Spleen (tissue), 11 donors: ENCODE measurements at regions not wholly inside any gene's neighbourhood (a gene's known extent, or its start where the extent isn't known, plus 50 kb on each side); places are given as distances from the start of the nearest gene placed in this dataset.

Experiments
- DNase-seq: peaks from one replicate; pipeline ENCODE4 v3.0.0-alpha.2; 2020
- H3K27ac ChIP-seq, 8 donors: fragments of 200-600 bp; sonication (generic) in 7 of 8; 1 replicate in 4 of 8; 2 replicates in 4 of 8; pipeline versions ENCODE4 v1.5.0 to v1.8.0; 2016 to 2021; ENCODE audit warnings: inconsistent platforms in 4 of 8, mild to moderate bottlenecking in 4 of 8, moderate library complexity in 1 of 8
- H3K27me3 ChIP-seq, 7 donors: fragments of 200-600 bp; sonication (generic) in 6 of 7; replicated peaks in 1 of 7; 1 replicate in 4 of 7; 2 replicates in 3 of 7; pipeline versions ENCODE4 v1.5.0 to v1.8.0; 2016 to 2021; ENCODE audit warnings: inconsistent platforms in 3 of 7, mild to moderate bottlenecking in 1 of 7
- H3K36me3 ChIP-seq, 6 donors: fragments of 200-600 bp; sonication (generic) in 5 of 6; 1 replicate in 4 of 6; 2 replicates in 2 of 6; pipeline versions ENCODE4 v1.5.0 to v1.8.0; 2016 to 2021; ENCODE audit warnings: inconsistent platforms in 2 of 6
- H3K4me1 ChIP-seq, 6 donors: fragments of 200-600 bp; sonication (generic) in 5 of 6; 1 replicate in 3 of 6; 2 replicates in 3 of 6; pipeline versions ENCODE4 v1.5.0 to v1.8.0; 2016 to 2021; ENCODE audit warnings: inconsistent platforms in 3 of 6
- H3K4me3 ChIP-seq, 8 donors: fragments of 200-600 bp; sonication (generic) in 7 of 8; 1 replicate in 4 of 8; 2 replicates in 4 of 8; pipeline versions ENCODE4 v1.5.0 to v1.8.0; 2016 to 2021; ENCODE audit warnings: inconsistent platforms in 4 of 8, mild to moderate bottlenecking in 4 of 8, moderate library complexity in 2 of 8
- H3K9me3 ChIP-seq, 8 donors: fragments of 200-600 bp; sonication (generic) in 7 of 8; 1 replicate in 4 of 8; 2 replicates in 4 of 8; pipeline versions ENCODE4 v1.5.0 to v1.8.0; 2016 to 2021; ENCODE audit warnings: inconsistent platforms in 4 of 8
- CTCF ChIP-seq, 11 experiments: fragments of 200-600 bp in 7 of 11; fragments of 450-650 bp in 4 of 11; sonication (generic) in 4 of 11; IDR thresholded peaks in 8 of 11; conservative IDR thresholded peaks in 3 of 11; 1 replicate in 7 of 11; 2 replicates in 4 of 11; pipeline versions ENCODE4 v1.4.0 to v1.8.0; 2016 to 2021; ENCODE audit warnings: antibody characterized with exemption in 11 of 11, inconsistent platforms in 4 of 11, mild to moderate bottlenecking in 1 of 11
- POLR2A ChIP-seq, 3 donors: fragments of 450-650 bp; IDR thresholded peaks; one replicate each; pipeline ENCODE4 v1.5.1; 2017; ENCODE audit warnings: antibody characterized with exemption in 3 of 3, mild to moderate bottlenecking in 1 of 3
- POLR2AphosphoS5 ChIP-seq, 3 donors: sonication (generic); formaldehyde crosslinking; IDR thresholded peaks; one replicate each; pipeline ENCODE4 v1.5.1; 2017; ENCODE audit warnings: antibody characterized with exemption in 3 of 3
- WGBS, 5 donors: extraction: QIAGEN DNeasy Blood & Tissue Kit in 3 of 5; methylation state at CpG; one replicate each; pipeline versions ENCODE4 v1.1.5 to v1.1.7; 2013 to 2018; 5-methylcytosine and 5-hydroxymethylcytosine counted together
- intact Hi-C: fragments of 100-400 bp; cut with DNase I; formaldehyde crosslinking; loops from one replicate; pipeline ENCODE4 v1.15.0; 2023; ENCODE audit warnings: low total_unique reads
- donor health status: healthy with polysubstance abuse.
- donor health status: DM: no; HTN: no; CAD: no; lungs with moderate emphysema.
- donor health status: DM: no; HTN: no; CAD: no.
- donor health status: Bipolar disorder and iron deficiency.
- donor health status: healthy.
- donor health status: DM: no; HTN: no; CAD: no.
- donor health status: DM: yes; HTN: yes; CAD: no.

DNA sequence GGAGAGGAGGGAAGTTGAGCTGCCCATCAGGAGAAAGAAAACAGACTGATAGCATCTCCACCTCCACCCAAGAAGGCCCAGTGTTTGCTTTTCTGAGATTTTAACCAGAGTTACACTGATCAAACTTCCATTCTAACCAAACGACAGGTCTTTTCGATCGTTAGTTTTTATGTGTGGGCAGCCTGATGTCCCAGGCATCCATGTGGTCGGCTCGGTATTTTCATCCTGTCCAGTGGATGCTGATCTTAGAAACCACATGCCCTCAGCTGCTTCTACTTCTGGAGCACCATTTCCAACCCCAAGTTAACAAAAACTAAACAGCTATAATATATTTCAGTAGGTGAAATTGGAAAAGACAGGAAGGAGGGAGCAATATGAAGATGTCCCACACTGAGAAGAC is 536.8 kb upstream of the JAG1 start:
- 83 to 97% (median 94%) methylated on average over 5 of the region's 5 CpGs for WGBS, 5 donors
- TF ChIP-seq POLR2AphosphoS5 (IDR thresholded peaks at IDR 0.05) (no peak), CTCF (IDR thresholded peaks at IDR 0.05 in 8 of 11, conservative IDR thresholded peaks at IDR 0.05 in 3 of 11) (no peak), POLR2A (IDR thresholded peaks at IDR 0.05) (no peak)
- intact Hi-C loops = loop anchor here (10.0 kb wide), 1 partner anchor 536 kb away; the partner anchor contains the start of gene JAG1
- Histone ChIP-seq H3K9me3 (no peaks in the 10 kb centered on the region), H3K4me3 (no peak overlapping the region), H3K4me1 (peaks cover 0 to 24% (median 3%) of the 10 kb centered on the region in 6 donors), H3K27me3 (no peaks in the 10 kb centered on the region), H3K27ac (no peak overlapping the region), H3K36me3 (no peaks in the 10 kb centered on the region)
- no peak for DNase-seq

DNA sequence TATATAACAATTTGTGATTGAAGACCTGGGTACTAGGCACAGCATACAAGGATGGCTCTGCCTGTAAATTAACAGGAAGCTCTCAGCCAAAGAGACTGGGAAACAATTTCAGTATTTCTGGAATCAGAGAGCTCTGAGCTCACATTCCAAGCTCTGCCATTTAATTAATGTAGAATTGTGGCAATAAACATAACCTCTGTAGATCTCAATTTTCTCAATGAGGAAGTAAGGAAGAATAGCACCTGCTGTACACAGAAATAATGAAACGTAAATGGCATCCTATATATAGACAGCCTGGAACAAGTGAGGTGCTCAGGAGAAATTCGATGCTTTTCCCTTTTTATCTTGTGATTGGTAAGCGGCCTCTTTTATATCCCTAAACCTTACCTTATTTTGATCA is 538.5 kb upstream of the JAG1 start:
- intact Hi-C loops = loop anchor here (10.0 kb wide), 1 partner anchor 537 kb away; the partner anchor contains the start of gene JAG1
- Histone ChIP-seq H3K9me3 (no peaks in the 10 kb centered on the region), H3K27me3 (no peaks in the 10 kb centered on the region), H3K4me1 (peaks cover under 1 to 37% (median 9%) of the 10 kb centered on the region in 6 donors), H3K36me3 (no peaks in the 10 kb centered on the region), H3K4me3 (no peak overlapping the region), H3K27ac (no peak overlapping the region)
- WGBS, 5 donors = 75 to 83% (median 78%) methylated on average over 3 of the region's 3 CpGs
- TF ChIP-seq POLR2AphosphoS5 (IDR thresholded peaks at IDR 0.05) = no peak
- DNase-seq = no peak

GRCh38 chr20:11212902-11213301 is 539.1 kb upstream of the JAG1 start:
- Histone ChIP-seq H3K36me3 (no peaks in the 10 kb centered on the region), H3K4me1 (peaks cover 7 to 43% (median 16%) of the 10 kb centered on the region in 6 donors), H3K9me3 (no peaks in the 10 kb centered on the region), H3K27ac (no peak overlapping the region), H3K27me3 (no peaks in the 10 kb centered on the region), H3K4me3 (no peak overlapping the region)
- WGBS, 5 donors = 82 to 88% (median 85%) methylated on average over 5 of the region's 5 CpGs
- TF ChIP-seq POLR2A (IDR thresholded peaks at IDR 0.05) (no peak), POLR2AphosphoS5 (IDR thresholded peaks at IDR 0.05) (no peak), CTCF (IDR thresholded peaks at IDR 0.05 in 8 of 11, conservative IDR thresholded peaks at IDR 0.05 in 3 of 11) (no peak)
- intact Hi-C loops = loop anchor here (10.0 kb wide), 1 partner anchor 538 kb away; the partner anchor contains the start of gene JAG1
- DNase-seq = no peak

- H3K27ac ChIP-seq = peak overlapping the region in 5 of 8 donors; percentile 11 to 67 (median 51)
Observed at GRCh38 chr20:11214256-11214840, 540.5 kb upstream of the JAG1 start.

More at GRCh38 chr20:11214256-11214840, 540.5 kb upstream of the JAG1 start:
- WGBS, 5 donors = 64 to 77% (median 66%) methylated on average over 6 of the region's 6 CpGs
- peaks cover 11 to 50% (median 20%) of the 10 kb centered on the region in 6 donors for H3K4me1 ChIP-seq
- H3K9me3 ChIP-seq = no peaks in the 10 kb centered on the region
- DNase-seq = no peak
- no peaks in the 10 kb centered on the region for H3K36me3 ChIP-seq
- TF ChIP-seq CTCF (IDR thresholded peaks at IDR 0.05 in 8 of 11, conservative IDR thresholded peaks at IDR 0.05 in 3 of 11) (no peak), POLR2AphosphoS5 (IDR thresholded peaks at IDR 0.05) (no peak), POLR2A (IDR thresholded peaks at IDR 0.05) (no peak)
- H3K4me3 ChIP-seq = no peak overlapping the region
- no peaks in the 10 kb centered on the region for H3K27me3 ChIP-seq
- intact Hi-C loops = loop anchor here (10.0 kb wide), 1 partner anchor 540 kb away; the partner anchor contains the start of gene JAG1
